ENCODE measurements at regions not wholly inside any gene's neighbourhood (a gene's known extent, or its start where the extent isn't known, plus 50 kb on each side); places are given as distances from the start of the nearest gene placed in this dataset.

- peak overlapping the region; percentile 39 for H3K4me3 Mint-ChIP-seq
- TF ChIP-seq CTCF (IDR thresholded peaks at IDR 0.05; ENCODE audit: unreplicated experiment), result no peak
- peaks cover 1% of the 10 kb centered on the region for H3K4me1 Mint-ChIP-seq
- DNase-seq (ENCODE audit: low spot score in 2 of 2, unreplicated experiment in 2 of 2), result no peak
- no peak overlapping the region for H3K27ac Mint-ChIP-seq
- H3K27me3 Mint-ChIP-seq (ENCODE audit: low read depth), result peaks cover 2% of the 10 kb centered on the region
- no peaks in the 10 kb centered on the region for H3K36me3 Mint-ChIP-seq
- peaks cover 22% of the 10 kb centered on the region for H3K9me3 Mint-ChIP-seq
These were observed 255.5 kb upstream of the LRRC7 start for GRCh38 chr1:69312055-69312732.

- Mint-ChIP-seq H3K27ac (no peak overlapping the region), H3K36me3 (no peaks in the 10 kb centered on the region), H3K9me3 (peaks cover 14% of the 10 kb centered on the region), H3K4me1 (peaks cover 1% of the 10 kb centered on the region), H3K27me3 (ENCODE audit: low read depth) (peaks cover 2% of the 10 kb centered on the region), H3K4me3 (no peak overlapping the region)
- TF ChIP-seq CTCF (IDR thresholded peaks at IDR 0.05; ENCODE audit: unreplicated experiment), result no peak
- DNase-seq (ENCODE audit: low spot score in 2 of 2, unreplicated experiment in 2 of 2), result no peak
These were observed 254.6 kb upstream of the LRRC7 start for GRCh38 chr1:69313118-69313517.

- peaks cover 1% of the 10 kb centered on the region for H3K27me3 Mint-ChIP-seq (ENCODE audit: low read depth)
- H3K27ac Mint-ChIP-seq, result no peak overlapping the region
- TF ChIP-seq CTCF (IDR thresholded peaks at IDR 0.05; ENCODE audit: unreplicated experiment), result no peak
- DNase-seq (ENCODE audit: low spot score in 2 of 2, unreplicated experiment in 2 of 2), result no peak
- H3K4me1 Mint-ChIP-seq, result peaks cover 6% of the 10 kb centered on the region
- peaks cover 8% of the 10 kb centered on the region for H3K9me3 Mint-ChIP-seq
- H3K4me3 Mint-ChIP-seq, result no peak overlapping the region
- no peaks in the 10 kb centered on the region for H3K36me3 Mint-ChIP-seq
These were observed 252.3 kb upstream of the LRRC7 start for GRCh38 chr1:69315416-69315815.

- H3K36me3 Mint-ChIP-seq, result no peaks in the 10 kb centered on the region
- peaks cover 1% of the 10 kb centered on the region for H3K27me3 Mint-ChIP-seq (ENCODE audit: low read depth)
- DNase-seq (ENCODE audit: low spot score in 2 of 2, unreplicated experiment in 2 of 2), result no peak
- no peak overlapping the region for H3K27ac Mint-ChIP-seq
- no peak for TF ChIP-seq CTCF (IDR thresholded peaks at IDR 0.05; ENCODE audit: unreplicated experiment)
- peaks cover 9% of the 10 kb centered on the region for H3K4me1 Mint-ChIP-seq
- H3K4me3 Mint-ChIP-seq, result no peak overlapping the region
- peaks cover 8% of the 10 kb centered on the region for H3K9me3 Mint-ChIP-seq
These were observed 251.9 kb upstream of the LRRC7 start for GRCh38 chr1:69315823-69316222.

- Mint-ChIP-seq H3K4me1 (peaks cover 14% of the 10 kb centered on the region), H3K36me3 (no peaks in the 10 kb centered on the region), H3K9me3 (peaks cover 2% of the 10 kb centered on the region), H3K4me3 (no peak overlapping the region), H3K27ac (no peak overlapping the region), H3K27me3 (ENCODE audit: low read depth) (peaks cover 1% of the 10 kb centered on the region)
- TF ChIP-seq CTCF (IDR thresholded peaks at IDR 0.05; ENCODE audit: unreplicated experiment), result no peak
- no peak for DNase-seq (ENCODE audit: low spot score in 2 of 2, unreplicated experiment in 2 of 2)
These were observed 248.4 kb upstream of the LRRC7 start for GRCh38 chr1:69319287-69319686.

All from mesothelial cell of epicardium (in vitro differentiated cells).